H1 (cell line): ENCODE measurements at regions not wholly inside any gene's neighbourhood (a gene's known extent, or its start where the extent isn't known, plus 50 kb on each side); places are given as distances from the start of the nearest gene placed in this dataset.

Source experiments
- CTCF ChIA-PET: fragments of 300-600 bp; sonication (Branson Sonifier 250); formaldehyde crosslinking; loops from one replicate; lab custom pipeline; 2021; ENCODE audit not compliant: partially characterized antibody; lab: Charles Lee
- POLR2A ChIA-PET: fragments of 300-600 bp; sonication (Branson Sonifier 250); formaldehyde crosslinking; loops from one replicate; lab custom pipeline; 2021; ENCODE audit warnings: inconsistent platforms; ENCODE audit not compliant: partially characterized antibody; lab: Charles Lee
- DNase-seq, 2 experiments: peaks; one replicate each; pipeline versions ENCODE4 v3.0.0 to v3.0.0-alpha.2; 2010 to 2022; ENCODE audit warnings: low spot score in 2 of 2, low read depth in 1 of 2, mixed read lengths in 1 of 2
- FAIRE-seq: peaks from 2 replicates; lab custom pipeline; 2011; peaks lifted over from hg19 to GRCh38; lab: Jason Lieb, UNC
- H2AFZ ChIP-seq: 2 replicates; pipeline ENCODE4 v1.8.1; 2012; ENCODE audit warnings: low read length, inconsistent platforms
- H2AK5ac ChIP-seq: 2 replicates; pipeline ENCODE4 v1.6.1; 2013; ENCODE audit warnings: low read depth, low read length
- H2BK120ac ChIP-seq: replicated peaks from 2 replicates; pipeline ENCODE3; 2013; ENCODE audit warnings: low read depth, low read length, inconsistent platforms
- H2BK12ac ChIP-seq: 2 replicates; pipeline ENCODE4 v1.6.1; 2013; ENCODE audit warnings: low read depth, low read length
- H2BK15ac ChIP-seq: 2 replicates; pipeline ENCODE4 v1.6.1; 2013; ENCODE audit warnings: low read length
- H2BK20ac ChIP-seq: 2 replicates; pipeline ENCODE4 v1.6.1; 2013; ENCODE audit warnings: low read length
- H2BK5ac ChIP-seq: 2 replicates; pipeline ENCODE4 v1.6.1; 2013; ENCODE audit warnings: low read depth, low read length
- H3K14ac ChIP-seq: 2 replicates; pipeline ENCODE4 v1.6.1; 2013; ENCODE audit warnings: inconsistent platforms; ENCODE audit not compliant: insufficient read length
- H3K18ac ChIP-seq: 2 replicates; pipeline ENCODE4 v1.6.1; 2013; ENCODE audit warnings: low read length; ENCODE audit errors: extremely low read depth
- H3K23ac ChIP-seq: 2 replicates; pipeline ENCODE4 v1.6.1; 2013; ENCODE audit warnings: inconsistent platforms; ENCODE audit not compliant: insufficient read length
- H3K23me2 ChIP-seq: 2 replicates; pipeline ENCODE4 v1.6.1; 2013; ENCODE audit warnings: low read depth, low read length
- H3K27ac ChIP-seq: 2 replicates; pipeline ENCODE4 v1.6.1; 2011; ENCODE audit warnings: low read depth, low read length, inconsistent platforms
- H3K27me3 ChIP-seq, 4 experiments: replicated peaks in 1 of 4; 1 replicate in 1 of 4; 2 replicates in 3 of 4; pipeline versions ENCODE4 v1.6.1 to v1.8.1; 2011 to 2013; ENCODE audit warnings: low read length in 3 of 4, mild to moderate bottlenecking in 3 of 4, inconsistent platforms in 2 of 4, mixed read lengths in 2 of 4, moderate library complexity in 1 of 4; ENCODE audit not compliant: control insufficient read depth in 3 of 4, insufficient read depth in 3 of 4; ENCODE audit errors: extremely low read depth in 1 of 4
- H3K36me3 ChIP-seq, 4 experiments: 2 replicates each; pipeline versions ENCODE4 v1.6.1 to v1.8.1; 2011 to 2013; ENCODE audit warnings: mild to moderate bottlenecking in 4 of 4, low read length in 3 of 4, moderate library complexity in 2 of 4, control low read depth in 1 of 4, inconsistent platforms in 1 of 4; ENCODE audit not compliant: insufficient read depth in 4 of 4, control insufficient read depth in 2 of 4
- H3K4ac ChIP-seq: replicated peaks from 2 replicates; pipeline ENCODE3; 2013; ENCODE audit warnings: low read length, low read depth, mixed read lengths, inconsistent platforms; ENCODE audit not compliant: insufficient read length
- H3K4me1 ChIP-seq, 4 experiments: replicated peaks in 1 of 4; 1 replicate in 1 of 4; 2 replicates in 3 of 4; pipeline versions ENCODE4 v1.6.1 to v1.8.1; 2011 to 2013; ENCODE audit warnings: low read length in 3 of 4, inconsistent platforms in 2 of 4, mixed read lengths in 1 of 4; ENCODE audit not compliant: insufficient read depth in 4 of 4, control insufficient read depth in 3 of 4
- H3K4me2 ChIP-seq, 2 experiments: 2 replicates each; pipeline versions ENCODE4 v1.6.1 to v1.8.1; 2011 to 2013; ENCODE audit warnings: low read depth in 2 of 2, low read length in 2 of 2, control low read depth in 1 of 2, inconsistent platforms in 1 of 2, mild to moderate bottlenecking in 1 of 2; ENCODE audit not compliant: insufficient read depth in 1 of 2
- H3K4me3 ChIP-seq, 4 experiments: fragments of 200-600, 300-600 bp in 1 of 4; sonication (generic), shearing (Covaris generic), sonication (Bioruptor Twin) in 1 of 4; 2 replicates each; pipeline versions ENCODE4 v1.5.1 to v1.8.1; 2011 to 2016; ENCODE audit warnings: low read length in 4 of 4, low read depth in 3 of 4, control low read depth in 2 of 4, inconsistent platforms in 2 of 4, mild to moderate bottlenecking in 2 of 4, mixed read lengths in 1 of 4, moderate library complexity in 1 of 4; ENCODE audit not compliant: insufficient read depth in 2 of 4; ENCODE audit errors: extremely low read depth in 1 of 4
- H3K56ac ChIP-seq: replicated peaks from 2 replicates; pipeline ENCODE3; 2013; ENCODE audit warnings: low read depth, mild to moderate bottlenecking, mixed read lengths, low read length, inconsistent platforms; ENCODE audit not compliant: insufficient read length
- H3K79me1 ChIP-seq: 2 replicates; pipeline ENCODE4 v1.6.1; 2013; ENCODE audit warnings: low read depth, low read length, control low read depth
- H3K79me2 ChIP-seq, 2 experiments: 2 replicates each; pipeline versions ENCODE4 v1.6.1 to v1.8.1; 2012 to 2013; ENCODE audit warnings: low read length in 2 of 2, mild to moderate bottlenecking in 2 of 2, inconsistent platforms in 1 of 2; ENCODE audit not compliant: insufficient read depth in 2 of 2, control insufficient read depth in 1 of 2
- H3K9ac ChIP-seq, 4 experiments: replicated peaks in 1 of 4; 1 replicate in 1 of 4; 2 replicates in 3 of 4; pipeline versions ENCODE4 v1.6.1 to v1.8.1; 2011 to 2013; ENCODE audit warnings: low read depth in 3 of 4, low read length in 3 of 4, control low read depth in 2 of 4, mild to moderate bottlenecking in 2 of 4, moderate library complexity in 2 of 4, inconsistent platforms in 1 of 4; ENCODE audit errors: extremely low read depth in 1 of 4
- H3K9me3 ChIP-seq, 2 experiments: 2 replicates each; pipeline versions ENCODE4 v1.6.1 to v1.8.1; 2012 to 2013; ENCODE audit warnings: mild to moderate bottlenecking in 2 of 2, moderate library complexity in 2 of 2, control low read depth in 1 of 2, inconsistent platforms in 1 of 2, low read depth in 1 of 2, low read length in 1 of 2, mixed read lengths in 1 of 2; ENCODE audit not compliant: insufficient read depth in 2 of 2
- H4K20me1 ChIP-seq, 2 experiments: replicated peaks in 1 of 2; 2 replicates each; pipeline versions ENCODE3 to v1.8.1; 2011 to 2013; ENCODE audit warnings: inconsistent platforms in 2 of 2, low read length in 2 of 2, mild to moderate bottlenecking in 1 of 2; ENCODE audit not compliant: insufficient read depth in 2 of 2, control insufficient read depth in 1 of 2
- H4K5ac ChIP-seq: 2 replicates; pipeline ENCODE4 v1.6.1; 2013; ENCODE audit warnings: low read length, low read depth, mixed read lengths, inconsistent platforms; ENCODE audit not compliant: insufficient read length
- H4K8ac ChIP-seq: 2 replicates; pipeline ENCODE4 v1.8.0; 2013; ENCODE audit warnings: mild to moderate bottlenecking, moderate library complexity, low read length, inconsistent platforms; ENCODE audit not compliant: insufficient read depth; ENCODE audit errors: extremely low read depth
- H4K91ac ChIP-seq: replicated peaks from 2 replicates; pipeline ENCODE3; 2013; ENCODE audit warnings: low read length, mixed read lengths, inconsistent platforms; ENCODE audit not compliant: insufficient read length
- ASH2L ChIP-seq: fragments of 200-600, 300-600 bp; sonication (generic); IDR thresholded peaks from one replicate; pipeline ENCODE4 v1.7.1; 2017; ENCODE audit warnings: low read length
- BACH1 ChIP-seq: IDR thresholded peaks from 2 replicates; pipeline ENCODE4 v1.6.1; 2012; ENCODE audit warnings: low read length, improper control_type of control experiment
- BCL11A ChIP-seq, 2 experiments: IDR thresholded peaks; one replicate each; pipeline ENCODE4 v1.6.1; 2011; ENCODE audit warnings: low read depth in 2 of 2, low read length in 2 of 2, mild to moderate bottlenecking in 2 of 2
- CBX5 ChIP-seq: fragments of 300-800, 300-1000 bp; sonication (generic); IDR thresholded peaks from 2 replicates; pipeline ENCODE4 v1.7.1; 2016; ENCODE audit warnings: antibody characterized with exemption, low read length, low read depth
- MAFK ChIP-seq: IDR thresholded peaks from 2 replicates; pipeline ENCODE4 v1.6.1; 2012; ENCODE audit warnings: low read depth, mild to moderate bottlenecking, improper control_type of control experiment, low read length
- PHF8 ChIP-seq: fragments of 200-600 bp; sonication (generic); conservative IDR thresholded peaks from 2 replicates; pipeline ENCODE4 v1.7.1; 2012; ENCODE audit warnings: low read depth, mild to moderate bottlenecking, inconsistent platforms, low read length, moderate library complexity
- POLR2A ChIP-seq, 2 experiments: IDR thresholded peaks; 1 replicate in 1 of 2; 2 replicates in 1 of 2; pipeline ENCODE4 v1.6.1; 2011; ENCODE audit warnings: low read depth in 2 of 2, low read length in 2 of 2, mild to moderate bottlenecking in 2 of 2; ENCODE audit errors: control extremely low read depth in 1 of 2
- SIX5 ChIP-seq: IDR thresholded peaks from 2 replicates; pipeline ENCODE4 v1.6.1; 2011; ENCODE audit warnings: mild to moderate bottlenecking, low read depth, low read length
- WGBS, 2 experiments: shearing (Covaris generic) in 1 of 2; methylation state at CpG; one replicate each; pipeline versions ENCODE4 v1.1.6 to v1.1.7; 2013 to 2015; ENCODE audit warnings: low lambda C conversion rate in 2 of 2, mixed read lengths in 2 of 2, inconsistent platforms in 1 of 2, low coverage in 1 of 2, missing lambda C conversion rate in 1 of 2; ENCODE audit not compliant: insufficient replicate concordance in 2 of 2, insufficient coverage in 1 of 2, insufficient read length in 1 of 2; ENCODE audit errors: extremely low coverage in 1 of 2, missing lambda C conversion rate in 1 of 2; 5-methylcytosine and 5-hydroxymethylcytosine counted together

- peak; percentile 39 for FAIRE-seq
- H3K14ac ChIP-seq = no peak overlapping the region
- no peaks in the 10 kb centered on the region for H3K4me1 ChIP-seq
- ChIA-PET POLR2A (no interaction called here), CTCF (no interaction called here)
- H2BK5ac ChIP-seq = no peak overlapping the region
- no peak overlapping the region for H3K9ac ChIP-seq
- no peaks in the 10 kb centered on the region for H3K36me3 ChIP-seq
- no peak overlapping the region for H4K8ac ChIP-seq
- no peaks in the 10 kb centered on the region for H3K79me1 ChIP-seq
- H2BK20ac ChIP-seq = no peak overlapping the region
- no peak overlapping the region for H3K4me3 ChIP-seq
- DNase-seq = no peak
- no peaks in the 10 kb centered on the region for H3K9me3 ChIP-seq
- WGBS, 2 experiments = 83% methylated on average over 2 of the region's 2 CpGs; no CpG with 5 or more reads in 1 of the 2 experiments
- H3K79me2 ChIP-seq = no peaks in the 10 kb centered on the region
- no peak overlapping the region for H3K27ac ChIP-seq
- H4K5ac ChIP-seq = no peak overlapping the region
- no peak overlapping the region for H3K4me2 ChIP-seq
- H4K91ac ChIP-seq = no peak overlapping the region
- no peaks in the 10 kb centered on the region for H4K20me1 ChIP-seq
- no peak overlapping the region for H3K56ac ChIP-seq
- H3K18ac ChIP-seq = no peak overlapping the region
- H3K27me3 ChIP-seq = no peaks in the 10 kb centered on the region
- no peak overlapping the region for H2BK15ac ChIP-seq
- no peak overlapping the region for H3K4ac ChIP-seq
- no peak overlapping the region for H2BK12ac ChIP-seq
- TF ChIP-seq ASH2L (no peak), SIX5 (no peak), MAFK (no peak), PHF8 (no peak), CBX5 (no peak), BACH1 (no peak), BCL11A (IDR thresholded peaks at IDR 0.05; ENCODE audit: low read depth in 2 of 2, low read length in 2 of 2) (no peak), POLR2A (IDR thresholded peaks at IDR 0.05; ENCODE audit: control extremely low read depth in 1 of 2, low read depth in 2 of 2, low read length in 2 of 2) (no peak)
- no peak overlapping the region for H2BK120ac ChIP-seq
- no peak overlapping the region for H2AFZ ChIP-seq
- no peak overlapping the region for H3K23ac ChIP-seq
- H3K23me2 ChIP-seq = no peaks in the 10 kb centered on the region
- no peak overlapping the region for H2AK5ac ChIP-seq
Observed at GRCh38 chr5:93192683-93193082, 388.3 kb downstream of the NR2F1-AS1 start.
